Neural progenitor cell (in vitro differentiated cells): ENCODE measurements at regions not wholly inside any gene's neighbourhood (a gene's known extent, or its start where the extent isn't known, plus 50 kb on each side); places are given as distances from the start of the nearest gene placed in this dataset.

Experiments
- DNase-seq: peaks from one replicate; pipeline ENCODE4 v3.0.0-alpha.2; 2016; ENCODE audit warnings: low spot score
- H2AFZ ChIP-seq: fragments of 200-600 bp; sonication (generic); replicated peaks from 2 replicates; pipeline ENCODE4 v1.6.1; 2016; ENCODE audit warnings: antibody characterized with exemption
- H3F3A ChIP-seq: fragments of 200-600 bp; sonication (generic); 2 replicates; pipeline ENCODE4 v1.6.1; 2016; ENCODE audit warnings: antibody characterized with exemption, low read depth
- H3K27ac ChIP-seq: fragments of 200-600 bp; sonication (generic); 2 replicates; pipeline ENCODE4 v1.5.1; 2016; ENCODE audit warnings: mild to moderate bottlenecking
- H3K27me3 ChIP-seq: fragments of 200-600 bp; sonication (generic); 2 replicates; pipeline ENCODE4 v1.6.1; 2016; ENCODE audit warnings: mild to moderate bottlenecking, moderate library complexity
- H3K36me3 ChIP-seq: fragments of 200-600 bp; sonication (generic); 2 replicates; pipeline ENCODE4 v1.5.1; 2016
- H3K4me1 ChIP-seq: fragments of 200-600 bp; sonication (generic); 2 replicates; pipeline ENCODE4 v1.6.1; 2016; ENCODE audit warnings: mixed run types
- H3K4me2 ChIP-seq: fragments of 200-600 bp; sonication (generic); 2 replicates; pipeline ENCODE4 v1.6.1; 2016
- H3K4me3 ChIP-seq: fragments of 200-600 bp; sonication (generic); 2 replicates; pipeline ENCODE4 v1.5.1; 2016
- H3K79me2 ChIP-seq: fragments of 200-600 bp; sonication (generic); 2 replicates; pipeline ENCODE4 v1.6.1; 2016; ENCODE audit warnings: low read depth
- H3K9ac ChIP-seq: fragments of 200-600 bp; sonication (generic); 2 replicates; pipeline ENCODE4 v1.6.1; 2016
- H3K9me3 ChIP-seq: fragments of 200-600 bp; sonication (generic); 2 replicates; pipeline ENCODE4 v1.5.1; 2016; ENCODE audit warnings: low read depth
- H4K20me1 ChIP-seq: fragments of 200-600 bp; sonication (generic); 2 replicates; pipeline ENCODE4 v1.6.1; 2016; ENCODE audit warnings: low read depth
- H3K27ac Mint-ChIP-seq: 3 replicates; pipeline ENCODE4 v1.8.0; 2021; ENCODE audit warnings: mixed read lengths
- H3K27me3 Mint-ChIP-seq: 2 replicates; pipeline ENCODE4 v1.8.0; 2022; ENCODE audit warnings: low read depth, mild to moderate bottlenecking, inconsistent platforms, moderate library complexity, mixed read lengths; ENCODE audit not compliant: insufficient read depth
- H3K36me3 Mint-ChIP-seq: 3 replicates; pipeline ENCODE4 v1.8.0; 2021; ENCODE audit warnings: mixed read lengths
- H3K4me1 Mint-ChIP-seq: 3 replicates; pipeline ENCODE4 v1.8.0; 2021; ENCODE audit warnings: mixed read lengths
- H3K4me3 Mint-ChIP-seq: 3 replicates; pipeline ENCODE4 v1.8.0; 2021; ENCODE audit warnings: mild to moderate bottlenecking, moderate library complexity, mixed read lengths
- H3K9me3 Mint-ChIP-seq: 3 replicates; pipeline ENCODE4 v1.8.0; 2020; ENCODE audit warnings: mixed read lengths
- EZH2 ChIP-seq: fragments of 200-600 bp; sonication (generic); IDR thresholded peaks from 2 replicates; pipeline ENCODE4 v1.6.1; 2017; ENCODE audit warnings: antibody characterized with exemption, mild to moderate bottlenecking, moderate library complexity
- EZH2phosphoT487 ChIP-seq: fragments of 200-600 bp; sonication (generic); IDR thresholded peaks from 2 replicates; pipeline ENCODE4 v1.6.1; 2017; ENCODE audit warnings: antibody characterized with exemption
- TF ChIP-seq, protein P1 (sequence below): fragments of 200-600 bp; sonication (generic); IDR thresholded peaks from 2 replicates; pipeline ENCODE4 v1.5.1; 2017; ENCODE audit warnings: antibody characterized with exemption, mild to moderate bottlenecking

DNA sequence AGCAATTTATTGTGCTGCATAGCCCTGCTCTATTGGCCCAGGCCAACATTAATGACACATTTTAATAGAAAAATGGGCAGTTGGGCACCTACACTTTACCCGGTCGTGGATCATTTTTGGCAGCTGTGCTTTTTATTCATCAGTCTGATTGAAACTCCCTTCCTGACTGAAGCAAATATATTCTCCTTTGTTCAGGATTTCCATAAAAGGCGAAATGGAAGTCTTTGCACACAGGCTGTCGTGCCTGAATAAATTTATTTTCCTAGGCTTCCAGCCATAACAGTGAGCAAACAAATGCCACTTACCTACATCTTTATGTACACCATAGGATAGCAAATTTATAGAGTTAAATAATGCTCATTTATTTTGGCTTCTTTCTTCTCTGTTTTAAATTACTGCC lies 480.7 kb upstream of the DCN start:
- TF ChIP-seq EZH2phosphoT487 (no peak), EZH2 (no peak)
- TF ChIP-seq, protein P1, sequence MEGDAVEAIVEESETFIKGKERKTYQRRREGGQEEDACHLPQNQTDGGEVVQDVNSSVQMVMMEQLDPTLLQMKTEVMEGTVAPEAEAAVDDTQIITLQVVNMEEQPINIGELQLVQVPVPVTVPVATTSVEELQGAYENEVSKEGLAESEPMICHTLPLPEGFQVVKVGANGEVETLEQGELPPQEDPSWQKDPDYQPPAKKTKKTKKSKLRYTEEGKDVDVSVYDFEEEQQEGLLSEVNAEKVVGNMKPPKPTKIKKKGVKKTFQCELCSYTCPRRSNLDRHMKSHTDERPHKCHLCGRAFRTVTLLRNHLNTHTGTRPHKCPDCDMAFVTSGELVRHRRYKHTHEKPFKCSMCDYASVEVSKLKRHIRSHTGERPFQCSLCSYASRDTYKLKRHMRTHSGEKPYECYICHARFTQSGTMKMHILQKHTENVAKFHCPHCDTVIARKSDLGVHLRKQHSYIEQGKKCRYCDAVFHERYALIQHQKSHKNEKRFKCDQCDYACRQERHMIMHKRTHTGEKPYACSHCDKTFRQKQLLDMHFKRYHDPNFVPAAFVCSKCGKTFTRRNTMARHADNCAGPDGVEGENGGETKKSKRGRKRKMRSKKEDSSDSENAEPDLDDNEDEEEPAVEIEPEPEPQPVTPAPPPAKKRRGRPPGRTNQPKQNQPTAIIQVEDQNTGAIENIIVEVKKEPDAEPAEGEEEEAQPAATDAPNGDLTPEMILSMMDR, result no peak
- Histone ChIP-seq H3K27ac (no peak overlapping the region), H3K27me3 (no peaks in the 10 kb centered on the region), H3K79me2 (no peaks in the 10 kb centered on the region), H3F3A (no peaks in the 10 kb centered on the region), H3K36me3 (no peaks in the 10 kb centered on the region), H3K4me3 (no peak overlapping the region), H2AFZ (peak overlapping the region; percentile 4), H4K20me1 (no peaks in the 10 kb centered on the region), H3K4me2 (no peak overlapping the region), H3K4me1 (peaks cover under 1% of the 10 kb centered on the region), H3K9me3 (no peaks in the 10 kb centered on the region), H3K9ac (no peak overlapping the region)
- Mint-ChIP-seq H3K4me3 (no peak overlapping the region), H3K27ac (peak overlapping the region; percentile 75), H3K36me3 (no peaks in the 10 kb centered on the region), H3K27me3 (no peaks in the 10 kb centered on the region), H3K9me3 (no peaks in the 10 kb centered on the region), H3K4me1 (peaks cover 9% of the 10 kb centered on the region)
- DNase-seq, result no peak

DNA sequence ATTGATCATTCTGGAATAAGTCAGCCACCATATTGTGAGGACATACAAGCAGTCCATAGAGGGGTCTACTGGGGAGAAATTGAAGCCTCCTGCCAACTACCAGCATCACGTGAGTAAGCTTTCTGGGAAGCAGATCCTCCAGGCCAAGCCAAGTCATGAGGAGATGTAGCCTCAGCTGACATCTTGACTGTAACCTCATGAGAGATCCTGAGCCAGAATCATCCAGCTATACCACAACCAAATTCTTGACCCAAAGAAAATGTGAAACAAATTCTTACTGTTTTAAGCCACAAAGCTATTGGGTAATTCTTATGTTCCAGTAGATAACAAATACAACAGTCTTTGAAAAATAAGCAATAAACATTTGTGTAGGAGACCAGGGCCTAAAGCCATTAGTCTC lies 479.4 kb upstream of the DCN start:
- Histone ChIP-seq H3K4me1 (peaks cover 7% of the 10 kb centered on the region), H3K79me2 (no peaks in the 10 kb centered on the region), H4K20me1 (no peaks in the 10 kb centered on the region), H2AFZ (no peak overlapping the region), H3K36me3 (no peaks in the 10 kb centered on the region), H3F3A (no peaks in the 10 kb centered on the region), H3K9me3 (no peaks in the 10 kb centered on the region), H3K4me2 (no peak overlapping the region), H3K27me3 (no peaks in the 10 kb centered on the region), H3K4me3 (no peak overlapping the region), H3K27ac (no peak overlapping the region), H3K9ac (no peak overlapping the region)
- peaks cover 9% of the 10 kb centered on the region for H3K4me1 Mint-ChIP-seq
- H3K27ac Mint-ChIP-seq, result no peak overlapping the region
- TF ChIP-seq EZH2phosphoT487 (no peak), EZH2 (no peak)
- TF ChIP-seq, protein P1, result no peak
- no peaks in the 10 kb centered on the region for H3K27me3 Mint-ChIP-seq
- no peaks in the 10 kb centered on the region for H3K9me3 Mint-ChIP-seq
- H3K36me3 Mint-ChIP-seq, result no peaks in the 10 kb centered on the region
- H3K4me3 Mint-ChIP-seq, result no peak overlapping the region
- DNase-seq, result no peak

DNA sequence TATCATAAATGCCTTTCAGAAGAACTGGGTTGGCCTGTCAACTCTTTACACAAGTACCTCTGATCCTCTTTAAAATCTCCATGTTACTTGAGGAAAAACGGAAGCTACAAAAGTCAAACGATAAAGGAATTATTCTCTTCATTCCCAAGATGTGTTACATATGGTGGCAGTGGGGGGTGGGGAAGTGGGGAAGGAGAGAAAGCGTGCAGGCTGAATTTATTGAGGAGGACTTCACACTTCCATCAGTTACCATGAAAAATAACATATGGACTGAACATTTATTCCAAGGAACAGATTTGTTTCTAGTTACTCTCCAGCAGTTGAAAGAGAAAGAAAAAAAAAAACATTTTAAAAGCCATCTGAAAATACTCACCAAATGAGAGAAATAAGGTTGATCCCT lies 474.4 kb upstream of the DCN start:
- Histone ChIP-seq H3K9me3 (no peaks in the 10 kb centered on the region), H3K4me1 (peaks cover 7% of the 10 kb centered on the region), H3F3A (no peaks in the 10 kb centered on the region), H2AFZ (no peak overlapping the region), H3K4me2 (no peak overlapping the region), H3K9ac (no peak overlapping the region), H3K27me3 (no peaks in the 10 kb centered on the region), H4K20me1 (no peaks in the 10 kb centered on the region), H3K36me3 (no peaks in the 10 kb centered on the region), H3K4me3 (no peak overlapping the region), H3K27ac (no peak overlapping the region), H3K79me2 (no peaks in the 10 kb centered on the region)
- no peaks in the 10 kb centered on the region for H3K36me3 Mint-ChIP-seq
- no peak overlapping the region for H3K27ac Mint-ChIP-seq
- no peak overlapping the region for H3K4me3 Mint-ChIP-seq
- DNase-seq, result no peak
- no peaks in the 10 kb centered on the region for H3K4me1 Mint-ChIP-seq
- no peak for TF ChIP-seq EZH2
- no peak for TF ChIP-seq EZH2phosphoT487
- TF ChIP-seq, protein P1, result no peak
- no peaks in the 10 kb centered on the region for H3K9me3 Mint-ChIP-seq
- H3K27me3 Mint-ChIP-seq, result no peaks in the 10 kb centered on the region
